Kidney (tissue), 13 donors: ENCODE measurements at regions not wholly inside any gene's neighbourhood (a gene's known extent, or its start where the extent isn't known, plus 50 kb on each side); places are given as distances from the start of the nearest gene placed in this dataset.

ENCODE experiments used
- DNase-seq, 5 donors: peaks; one replicate each; pipeline ENCODE4 v3.0.0-alpha.2; 2013 to 2020
- FAIRE-seq: peaks from 2 replicates; lab custom pipeline; 2012; peaks lifted over from hg19 to GRCh38; lab: Jason Lieb, UNC
- H3K27ac ChIP-seq, 2 donors: one replicate each; pipeline ENCODE4 v1.7.0; 2013; ENCODE audit warnings: low read depth in 2 of 2, low read length in 2 of 2, inconsistent platforms in 1 of 2
- H3K27me3 ChIP-seq: one replicate; pipeline ENCODE4 v1.7.1; 2013; ENCODE audit warnings: low read length, inconsistent platforms; ENCODE audit not compliant: control insufficient read depth, insufficient read depth
- H3K36me3 ChIP-seq, 3 donors: one replicate each; pipeline versions ENCODE4 v1.7.0 to v1.7.1; 2013; ENCODE audit warnings: low read length in 3 of 3, control low read depth in 1 of 3, inconsistent platforms in 1 of 3; ENCODE audit not compliant: insufficient read depth in 3 of 3, control insufficient read depth in 2 of 3
- H3K4me1 ChIP-seq, 3 donors: one replicate each; pipeline versions ENCODE4 v1.7.0 to v1.7.1; 2013; ENCODE audit warnings: low read length in 3 of 3, inconsistent platforms in 1 of 3, low read depth in 1 of 3; ENCODE audit not compliant: control insufficient read depth in 2 of 3, insufficient read depth in 2 of 3
- H3K4me3 ChIP-seq, 3 donors: one replicate each; pipeline versions ENCODE4 v1.7.0 to v1.8.1; 2013; ENCODE audit warnings: low read length in 3 of 3, control low read depth in 1 of 3, inconsistent platforms in 1 of 3
- H3K9ac ChIP-seq, 3 donors: one replicate each; pipeline versions ENCODE4 v1.7.0 to v1.7.1; 2013; ENCODE audit warnings: low read length in 3 of 3, control low read depth in 1 of 3, inconsistent platforms in 1 of 3
- H3K9me3 ChIP-seq, 3 donors: one replicate each; pipeline versions ENCODE4 v1.7.0 to v1.7.1; 2013; ENCODE audit warnings: low read length in 3 of 3, control low read depth in 1 of 3, inconsistent platforms in 1 of 3; ENCODE audit not compliant: control insufficient read depth in 2 of 3, insufficient read depth in 1 of 3
- intact Hi-C: fragments of 100-400 bp; cut with DNase I; formaldehyde crosslinking; loops from one replicate; pipeline ENCODE4 v1.11.1; 2022
- TF ChIP-seq, protein P1 (sequence below): IDR thresholded peaks from 3 replicates; pipeline ENCODE4 v1.5.1; 2012; ENCODE audit warnings: mild to moderate bottlenecking, moderate library complexity, borderline replicate concordance; ENCODE audit not compliant: insufficient read depth; ENCODE audit errors: extremely low read depth
- donor health status: control.
- donor health status: control.
- donor health status: control.
- donor health status: control.
- donor health status: control.
- donor health status: DM: yes; HTN: yes; CAD: no.
- donor health status: Normal renal cell carcinoma (clear cell type).

GRCh38 chr3:68019876-68020275, 365.5 kb upstream of the SUCLG2 start:
- Histone ChIP-seq H3K4me1 (no peaks in the 10 kb centered on the region), H3K27ac (no peak overlapping the region), H3K9me3 (no peaks in the 10 kb centered on the region), H3K27me3 (no peaks in the 10 kb centered on the region), H3K36me3 (no peaks in the 10 kb centered on the region), H3K9ac (no peak overlapping the region), H3K4me3 (no peak overlapping the region)
- DNase-seq (no peak), FAIRE-seq (no peak)
- TF ChIP-seq, protein P1, sequence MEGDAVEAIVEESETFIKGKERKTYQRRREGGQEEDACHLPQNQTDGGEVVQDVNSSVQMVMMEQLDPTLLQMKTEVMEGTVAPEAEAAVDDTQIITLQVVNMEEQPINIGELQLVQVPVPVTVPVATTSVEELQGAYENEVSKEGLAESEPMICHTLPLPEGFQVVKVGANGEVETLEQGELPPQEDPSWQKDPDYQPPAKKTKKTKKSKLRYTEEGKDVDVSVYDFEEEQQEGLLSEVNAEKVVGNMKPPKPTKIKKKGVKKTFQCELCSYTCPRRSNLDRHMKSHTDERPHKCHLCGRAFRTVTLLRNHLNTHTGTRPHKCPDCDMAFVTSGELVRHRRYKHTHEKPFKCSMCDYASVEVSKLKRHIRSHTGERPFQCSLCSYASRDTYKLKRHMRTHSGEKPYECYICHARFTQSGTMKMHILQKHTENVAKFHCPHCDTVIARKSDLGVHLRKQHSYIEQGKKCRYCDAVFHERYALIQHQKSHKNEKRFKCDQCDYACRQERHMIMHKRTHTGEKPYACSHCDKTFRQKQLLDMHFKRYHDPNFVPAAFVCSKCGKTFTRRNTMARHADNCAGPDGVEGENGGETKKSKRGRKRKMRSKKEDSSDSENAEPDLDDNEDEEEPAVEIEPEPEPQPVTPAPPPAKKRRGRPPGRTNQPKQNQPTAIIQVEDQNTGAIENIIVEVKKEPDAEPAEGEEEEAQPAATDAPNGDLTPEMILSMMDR: no peak
- intact Hi-C loops: no loop called here

DNA sequence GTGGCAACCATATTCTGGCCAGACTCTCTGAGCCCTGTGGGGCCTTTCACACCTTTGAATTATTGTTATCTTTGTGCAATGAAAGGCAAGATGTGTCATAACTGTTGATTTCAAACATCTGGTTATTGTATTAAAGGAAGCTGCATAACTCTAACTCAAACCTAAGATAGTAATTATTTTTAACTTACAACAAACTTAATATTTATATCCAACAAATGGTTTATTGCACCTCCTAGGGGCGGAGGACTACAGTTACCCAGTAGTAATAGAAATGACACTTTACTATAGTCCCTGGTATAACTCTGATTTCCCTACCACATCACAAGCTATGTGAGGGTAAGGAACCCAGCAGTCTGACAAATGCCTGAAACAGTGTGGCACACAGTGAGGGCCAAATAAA, 363.9 kb upstream of the SUCLG2 start:
- no peak for FAIRE-seq
- no peak for DNase-seq
- Histone ChIP-seq H3K27ac (no peak overlapping the region), H3K4me1 (no peaks in the 10 kb centered on the region), H3K27me3 (no peaks in the 10 kb centered on the region), H3K36me3 (no peaks in the 10 kb centered on the region), H3K9me3 (no peaks in the 10 kb centered on the region), H3K9ac (no peak overlapping the region), H3K4me3 (no peak overlapping the region)
- intact Hi-C loops: no loop called here
- TF ChIP-seq, protein P1: no peak

DNA sequence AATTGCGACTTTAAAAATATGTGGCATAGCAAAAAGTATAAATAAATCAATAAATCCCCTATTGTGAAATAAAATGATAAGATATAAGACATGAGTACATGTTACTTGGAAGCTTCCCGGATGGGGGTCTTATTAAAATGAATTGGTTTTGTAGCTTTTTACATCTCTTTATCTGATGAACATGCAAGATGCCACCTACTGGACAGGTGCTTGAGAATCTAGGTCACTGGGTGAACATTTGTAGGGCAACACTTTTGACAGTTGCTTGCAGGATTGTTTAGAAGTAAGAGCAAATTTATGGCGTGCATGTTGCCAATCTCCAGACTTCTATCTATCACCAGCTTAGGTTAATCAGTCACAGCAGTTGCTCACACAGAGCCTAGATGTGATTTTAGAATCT, 362.7 kb upstream of the SUCLG2 start:
- Histone ChIP-seq H3K4me3 (no peak overlapping the region), H3K36me3 (no peaks in the 10 kb centered on the region), H3K27me3 (no peaks in the 10 kb centered on the region), H3K9me3 (no peaks in the 10 kb centered on the region), H3K4me1 (no peaks in the 10 kb centered on the region), H3K27ac (no peak overlapping the region), H3K9ac (no peak overlapping the region)
- TF ChIP-seq, protein P1: no peak
- intact Hi-C loops: no loop called here
- DNase-seq (no peak), FAIRE-seq (no peak)

GRCh38 chr3:68009900-68010299, 355.5 kb upstream of the SUCLG2 start:
- H3K4me1 ChIP-seq: no peaks in the 10 kb centered on the region
- H3K27me3 ChIP-seq: peaks cover 17% of the 10 kb centered on the region
- TF ChIP-seq, protein P1: no peak
- H3K27ac ChIP-seq: no peak overlapping the region
- H3K9ac ChIP-seq: no peak overlapping the region
- no peaks in the 10 kb centered on the region for H3K9me3 ChIP-seq
- FAIRE-seq: no peak
- no peak for DNase-seq
- intact Hi-C loops: no loop called here
- H3K36me3 ChIP-seq: no peaks in the 10 kb centered on the region
- no peak overlapping the region for H3K4me3 ChIP-seq
